Right atrium auricular region (tissue), 2 donors: ENCODE measurements at regions not wholly inside any gene's neighbourhood (a gene's known extent, or its start where the extent isn't known, plus 50 kb on each side); places are given as distances from the start of the nearest gene placed in this dataset.

Experiments
- DNase-seq: peaks from one replicate; pipeline ENCODE4 v3.0.0-alpha.2; 2019; ENCODE audit warnings: low spot score
- H3K27ac ChIP-seq, 2 donors: fragments of 200-600 bp; sonication (generic); 1 replicate in 1 of 2; 2 replicates in 1 of 2; pipeline ENCODE4 v1.5.1; 2016 to 2019
- H3K27me3 ChIP-seq, 2 donors: fragments of 200-600 bp; sonication (generic); one replicate each; pipeline versions ENCODE4 v1.5.1 to v1.6.0; 2017 to 2019
- H3K36me3 ChIP-seq: fragments of 200-600 bp; sonication (generic); one replicate; pipeline ENCODE4 v1.5.1; 2016
- H3K4me1 ChIP-seq, 2 donors: fragments of 200-600 bp; sonication (generic); one replicate each; pipeline versions ENCODE4 v1.5.1 to v1.6.0; 2017 to 2019
- H3K4me3 ChIP-seq, 2 donors: fragments of 200-600 bp; sonication (generic); 1 replicate in 1 of 2; 2 replicates in 1 of 2; pipeline ENCODE4 v1.5.1; 2017 to 2019; ENCODE audit warnings: mild to moderate bottlenecking in 1 of 2, moderate library complexity in 1 of 2
- H3K9me3 ChIP-seq, 2 donors: fragments of 200-600 bp; sonication (generic); one replicate each; pipeline ENCODE4 v1.5.1; 2019
- CTCF ChIP-seq, 2 donors: fragments of 200-600 bp; sonication (generic); IDR thresholded peaks; one replicate each; pipeline ENCODE4 v1.5.1; 2019; ENCODE audit warnings: antibody characterized with exemption in 2 of 2

GRCh38 chr20:61086031-61086430 is 166.0 kb upstream of the CDH4 start:
- H3K4me1 ChIP-seq = no peaks in the 10 kb centered on the region
- H3K9me3 ChIP-seq = no peaks in the 10 kb centered on the region
- no peaks in the 10 kb centered on the region for H3K27me3 ChIP-seq
- no peak overlapping the region for H3K4me3 ChIP-seq
- H3K27ac ChIP-seq = no peak overlapping the region
- no peak for TF ChIP-seq CTCF (IDR thresholded peaks at IDR 0.05)
- no peaks in the 10 kb centered on the region for H3K36me3 ChIP-seq
- no peak for DNase-seq

GRCh38 chr20:61090541-61090940 is 161.5 kb upstream of the CDH4 start:
- Histone ChIP-seq H3K4me3 (no peak overlapping the region), H3K36me3 (no peaks in the 10 kb centered on the region), H3K4me1 (no peaks in the 10 kb centered on the region), H3K9me3 (peaks cover 0 to 8% of the 10 kb centered on the region in 2 donors), H3K27me3 (no peaks in the 10 kb centered on the region), H3K27ac (no peak overlapping the region)
- no peak for DNase-seq
- TF ChIP-seq CTCF (IDR thresholded peaks at IDR 0.05) = no peak

GRCh38 chr20:61092251-61092650 is 159.8 kb upstream of the CDH4 start:
- TF ChIP-seq CTCF (IDR thresholded peaks at IDR 0.05) = no peak
- DNase-seq = no peak
- Histone ChIP-seq H3K36me3 (no peaks in the 10 kb centered on the region), H3K9me3 (peaks cover 0 to 15% of the 10 kb centered on the region in 2 donors), H3K27ac (no peak overlapping the region), H3K27me3 (no peaks in the 10 kb centered on the region), H3K4me3 (no peak overlapping the region), H3K4me1 (no peaks in the 10 kb centered on the region)

GRCh38 chr20:61094581-61094980 is 157.5 kb upstream of the CDH4 start:
- Histone ChIP-seq H3K36me3 (no peaks in the 10 kb centered on the region), H3K9me3 (peaks cover 0 to 15% of the 10 kb centered on the region in 2 donors), H3K4me3 (no peak overlapping the region), H3K27ac (no peak overlapping the region), H3K27me3 (no peaks in the 10 kb centered on the region), H3K4me1 (no peaks in the 10 kb centered on the region)
- no peak for TF ChIP-seq CTCF (IDR thresholded peaks at IDR 0.05)
- DNase-seq = no peak

GRCh38 chr20:61096463-61096862 is 155.6 kb upstream of the CDH4 start:
- no peak overlapping the region for H3K4me3 ChIP-seq
- H3K27ac ChIP-seq = no peak overlapping the region
- no peaks in the 10 kb centered on the region for H3K27me3 ChIP-seq
- no peaks in the 10 kb centered on the region for H3K36me3 ChIP-seq
- DNase-seq = no peak
- TF ChIP-seq CTCF (IDR thresholded peaks at IDR 0.05) = no peak
- no peaks in the 10 kb centered on the region for H3K4me1 ChIP-seq
- H3K9me3 ChIP-seq = peaks cover 0 to 15% of the 10 kb centered on the region in 2 donors

- DNase-seq = no peak
- no peak overlapping the region for H3K4me3 ChIP-seq
- peaks cover 0 to 7% of the 10 kb centered on the region in 2 donors for H3K9me3 ChIP-seq
- no peak overlapping the region for H3K27ac ChIP-seq
- no peak for TF ChIP-seq CTCF (IDR thresholded peaks at IDR 0.05)
- no peaks in the 10 kb centered on the region for H3K4me1 ChIP-seq
- no peaks in the 10 kb centered on the region for H3K36me3 ChIP-seq
- no peaks in the 10 kb centered on the region for H3K27me3 ChIP-seq
These were observed 152.3 kb upstream of the CDH4 start for GRCh38 chr20:61099806-61100205.
